Heart left ventricle (tissue), 13 donors: ENCODE measurements at regions not wholly inside any gene's neighbourhood (a gene's known extent, or its start where the extent isn't known, plus 50 kb on each side); places are given as distances from the start of the nearest gene placed in this dataset.

ENCODE experiments used
- CTCF ChIP-seq, 12 donors: fragments of 200-600 bp; sonication (generic) in 4 of 12; IDR thresholded peaks; one replicate each; pipeline versions ENCODE4 v1.5.0 to v1.8.0; 2018 to 2022; ENCODE audit warnings: antibody characterized with exemption in 12 of 12, mild to moderate bottlenecking in 5 of 12
- POLR2A ChIP-seq, 2 donors: fragments of 450-650 bp; IDR thresholded peaks; one replicate each; pipeline ENCODE4 v1.6.1; 2017; ENCODE audit warnings: antibody characterized with exemption in 2 of 2, mild to moderate bottlenecking in 2 of 2, moderate library complexity in 2 of 2
- donor health status: ischemic (EF 13 %, LVEDD 7.1; RV severe dilation, severe dysfunction).
- donor health status: DM: no; HTN: yes; CAD: no.
- donor health status: DM: no; HTN: no; CAD: no.
- donor health status: ischemic (EF 25% LVEDD 6.9; RV normal size, moderate dysfunction).
- donor health status: ischemic (EF 25% LVEDD 5.7; RV mildly dilated, moderate dysfunction).
- donor health status: ischemic (EF 35%, LVEDD 5.7; RV mildly dilated, moderate dysfunction).
- donor health status: nonischemic (EF 11% LVEDD 7.7; RV severe dilation, severe dysfunction).
- donor health status: DM: yes; HTN: yes; CAD: no.
- donor health status: PGD.
- donor health status: ischemic (EF 29% LVEDD 5.4; RV normal size, mild dysfunction).
- donor health status: nonischemic (EF 23%, LVEDD 6.1; RV moderate dilation, normal function).

GRCh38 chr3:168975576-168975975 is 687.9 kb downstream of the MECOM start:
- TF ChIP-seq CTCF (IDR thresholded peaks at IDR 0.05): no peak
- no peak for TF ChIP-seq POLR2A (IDR thresholded peaks at IDR 0.05)
